ENCODE measurements at regions not wholly inside any gene's neighbourhood (a gene's known extent, or its start where the extent isn't known, plus 50 kb on each side); places are given as distances from the start of the nearest gene placed in this dataset.

GRCh38 chr22:49044776-49045175, 782.9 kb downstream of the BRD1 start:
- H3K9me3 ChIP-seq (ENCODE audit: insufficient read depth, low read depth, low read length), result peaks cover 7% of the 10 kb centered on the region; the same call in 1 of the 2 replicates
- H3K4me2 ChIP-seq (ENCODE audit: low read depth, low read length, poor library complexity, severe bottlenecking), result no peak overlapping the region
- no peaks in the 10 kb centered on the region for H3K9me2 ChIP-seq (replicated peaks; ENCODE audit: low read depth, low read length)
- H2AFZ ChIP-seq (ENCODE audit: low read length), result no peak overlapping the region
- no peak for TF ChIP-seq EZH2phosphoT487 (IDR thresholded peaks at IDR 0.05; ENCODE audit: borderline replicate concordance)
- no peak for TF ChIP-seq CTCF (conservative IDR thresholded peaks at IDR 0.05; ENCODE audit: low read length)
- H3K4me1 ChIP-seq (ENCODE audit: insufficient read depth, low read length, poor library complexity, severe bottlenecking), result no peaks in the 10 kb centered on the region
- no peaks in the 10 kb centered on the region for H3K79me2 ChIP-seq (ENCODE audit: insufficient read depth, low read length)
- no peaks in the 10 kb centered on the region for H3K36me3 ChIP-seq (ENCODE audit: insufficient read depth, low read length)
- no peak overlapping the region for H3K4me3 ChIP-seq (ENCODE audit: low read length, poor library complexity, severe bottlenecking)
- no peaks in the 10 kb centered on the region for H3K27me3 ChIP-seq (ENCODE audit: insufficient read depth, low read length, poor library complexity, severe bottlenecking)
- H3K9ac ChIP-seq (ENCODE audit: low read depth, low read length, poor library complexity, severe bottlenecking), result no peak overlapping the region
- no peaks in the 10 kb centered on the region for H4K20me1 ChIP-seq (ENCODE audit: insufficient read depth, low read length, poor library complexity, severe bottlenecking)
- no peaks in the 10 kb centered on the region for H3F3A ChIP-seq (ENCODE audit: low read depth)

GRCh38 chr22:49044091-49044490, 783.6 kb downstream of the BRD1 start:
- no peak overlapping the region for H3K4me3 ChIP-seq (ENCODE audit: low read length, poor library complexity, severe bottlenecking)
- no peak overlapping the region for H3K4me2 ChIP-seq (ENCODE audit: low read depth, low read length, poor library complexity, severe bottlenecking)
- no peak for TF ChIP-seq EZH2phosphoT487 (IDR thresholded peaks at IDR 0.05; ENCODE audit: borderline replicate concordance)
- no peak for TF ChIP-seq CTCF (conservative IDR thresholded peaks at IDR 0.05; ENCODE audit: low read length)
- H3K9me3 ChIP-seq (ENCODE audit: insufficient read depth, low read depth, low read length), result peaks cover 7% of the 10 kb centered on the region; the same call in 1 of the 2 replicates
- H3K9me2 ChIP-seq (replicated peaks; ENCODE audit: low read depth, low read length), result no peaks in the 10 kb centered on the region
- no peak overlapping the region for H2AFZ ChIP-seq (ENCODE audit: low read length)
- no peaks in the 10 kb centered on the region for H3K27me3 ChIP-seq (ENCODE audit: insufficient read depth, low read length, poor library complexity, severe bottlenecking)
- H3F3A ChIP-seq (ENCODE audit: low read depth), result no peaks in the 10 kb centered on the region
- H3K36me3 ChIP-seq (ENCODE audit: insufficient read depth, low read length), result no peaks in the 10 kb centered on the region
- H3K9ac ChIP-seq (ENCODE audit: low read depth, low read length, poor library complexity, severe bottlenecking), result no peak overlapping the region
- H3K79me2 ChIP-seq (ENCODE audit: insufficient read depth, low read length), result no peaks in the 10 kb centered on the region
- H4K20me1 ChIP-seq (ENCODE audit: insufficient read depth, low read length, poor library complexity, severe bottlenecking), result no peaks in the 10 kb centered on the region
- no peaks in the 10 kb centered on the region for H3K4me1 ChIP-seq (ENCODE audit: insufficient read depth, low read length, poor library complexity, severe bottlenecking)

- no peaks in the 10 kb centered on the region for H3K36me3 ChIP-seq (ENCODE audit: insufficient read depth, low read length)
- H3K27me3 ChIP-seq (ENCODE audit: insufficient read depth, low read length, poor library complexity, severe bottlenecking), result no peaks in the 10 kb centered on the region
- TF ChIP-seq CTCF (conservative IDR thresholded peaks at IDR 0.05; ENCODE audit: low read length) (no peak), EZH2phosphoT487 (IDR thresholded peaks at IDR 0.05; ENCODE audit: borderline replicate concordance) (no peak)
- H3K9me2 ChIP-seq (replicated peaks; ENCODE audit: low read depth, low read length), result no peaks in the 10 kb centered on the region
- H3K4me2 ChIP-seq (ENCODE audit: low read depth, low read length, poor library complexity, severe bottlenecking), result no peak overlapping the region
- H3K4me1 ChIP-seq (ENCODE audit: insufficient read depth, low read length, poor library complexity, severe bottlenecking), result no peaks in the 10 kb centered on the region
- H3K9me3 ChIP-seq (ENCODE audit: insufficient read depth, low read depth, low read length), result peaks cover 7% of the 10 kb centered on the region; the same call in 1 of the 2 replicates
- H3K4me3 ChIP-seq (ENCODE audit: low read length, poor library complexity, severe bottlenecking), result no peak overlapping the region
- no peaks in the 10 kb centered on the region for H3F3A ChIP-seq (ENCODE audit: low read depth)
- H2AFZ ChIP-seq (ENCODE audit: low read length), result no peak overlapping the region
- no peaks in the 10 kb centered on the region for H4K20me1 ChIP-seq (ENCODE audit: insufficient read depth, low read length, poor library complexity, severe bottlenecking)
- no peaks in the 10 kb centered on the region for H3K79me2 ChIP-seq (ENCODE audit: insufficient read depth, low read length)
- H3K9ac ChIP-seq (ENCODE audit: low read depth, low read length, poor library complexity, severe bottlenecking), result no peak overlapping the region
These were observed 784.5 kb downstream of the BRD1 start for GRCh38 chr22:49042877-49043859.
